Dedifferentiated amniotic fluid mesenchymal stem cell (primary cell): ENCODE measurements at regions not wholly inside any gene's neighbourhood (a gene's known extent, or its start where the extent isn't known, plus 50 kb on each side); places are given as distances from the start of the nearest gene placed in this dataset.
"Not testable (repeated sequence)": the region's sequence is repeated elsewhere in the genome, so short reads cannot be mapped to it uniquely, and the experiment has no call there.

Experiments used
- DNase-seq: peaks from one replicate; pipeline ENCODE4 v3.0.0-alpha.2; 2016; ENCODE audit errors: extremely low spot score

- no peak for DNase-seq
These were observed 659.1 kb downstream of the TDRD15 start for GRCh38 chr2:21782866-21783265.

GRCh38 chr2:21787941-21788340, 664.2 kb downstream of the TDRD15 start:
- no peak for DNase-seq

- not testable (repeated sequence) for DNase-seq
These were observed 666.5 kb downstream of the TDRD15 start for GRCh38 chr2:21790311-21790710.

GRCh38 chr2:21792571-21792970, 668.8 kb downstream of the TDRD15 start:
- no peak for DNase-seq

GRCh38 chr2:21793461-21793860, 669.7 kb downstream of the TDRD15 start:
- no peak for DNase-seq

GRCh38 chr2:21794611-21795010, 670.8 kb downstream of the TDRD15 start:
- no peak for DNase-seq

GRCh38 chr2:21800356-21800755, 676.6 kb downstream of the TDRD15 start:
- no peak for DNase-seq

- no peak for DNase-seq
These were observed 679.8 kb downstream of the TDRD15 start for GRCh38 chr2:21803550-21803949.

GRCh38 chr2:21804151-21804550, 680.4 kb downstream of the TDRD15 start:
- no peak for DNase-seq

GRCh38 chr2:21811541-21811940, 687.8 kb downstream of the TDRD15 start:
- no peak for DNase-seq

GRCh38 chr2:21812766-21813165, 689.0 kb downstream of the TDRD15 start:
- DNase-seq, result no peak

GRCh38 chr2:21814588-21815149, 690.9 kb downstream of the TDRD15 start:
- DNase-seq, result no peak

GRCh38 chr2:21818212-21818795, 694.5 kb downstream of the TDRD15 start:
- no peak for DNase-seq

GRCh38 chr2:21819454-21819853, 695.7 kb downstream of the TDRD15 start:
- DNase-seq, result no peak

GRCh38 chr2:21820271-21820670, 696.5 kb downstream of the TDRD15 start:
- DNase-seq, result no peak

- peak; percentile 15 for DNase-seq
These were observed 698.0 kb downstream of the TDRD15 start for GRCh38 chr2:21821672-21822227.

GRCh38 chr2:21822505-21822904, 698.7 kb downstream of the TDRD15 start:
- no peak for DNase-seq

GRCh38 chr2:21833767-21834166, 710.0 kb downstream of the TDRD15 start:
- no peak for DNase-seq

- DNase-seq, result no peak
These were observed 712.5 kb downstream of the TDRD15 start for GRCh38 chr2:21836261-21836660.

- DNase-seq, result no peak
These were observed 713.0 kb downstream of the TDRD15 start for GRCh38 chr2:21836719-21837118.

GRCh38 chr2:21837168-21837960, 713.6 kb downstream of the TDRD15 start:
- peak; percentile 56 for DNase-seq

GRCh38 chr2:21841341-21841740, 717.6 kb downstream of the TDRD15 start:
- DNase-seq, result no peak

- not testable (repeated sequence) for DNase-seq
These were observed 726.6 kb downstream of the TDRD15 start for GRCh38 chr2:21850367-21850766.
